ENCODE measurements at regions not wholly inside any gene's neighbourhood (a gene's known extent, or its start where the extent isn't known, plus 50 kb on each side); places are given as distances from the start of the nearest gene placed in this dataset.
"Not testable (repeated sequence)": the region's sequence is repeated elsewhere in the genome, so short reads cannot be mapped to it uniquely, and the experiment has no call there.

GRCh38 chr4:116275006-116275405 lies 810.4 kb downstream of the TRAM1L1 start:
- DNase-seq (ENCODE audit: low read depth in 2 of 2) = no peak
- no peak for TF ChIP-seq CTCF (IDR thresholded peaks at IDR 0.05; ENCODE audit: low read depth, low read length)
- no peak overlapping the region for H3K4me3 ChIP-seq (replicated peaks in 1 of 2; ENCODE audit: low read depth in 2 of 2, low read length in 2 of 2)

GRCh38 chr4:116272336-116272735 lies 813.0 kb downstream of the TRAM1L1 start:
- H3K4me3 ChIP-seq (replicated peaks in 1 of 2; ENCODE audit: low read depth in 2 of 2, low read length in 2 of 2) = no peak overlapping the region
- no peak for DNase-seq (ENCODE audit: low read depth in 2 of 2)
- no peak for TF ChIP-seq CTCF (IDR thresholded peaks at IDR 0.05; ENCODE audit: low read depth, low read length)

GRCh38 chr4:116260931-116261330 lies 824.4 kb downstream of the TRAM1L1 start:
- not testable (repeated sequence) for H3K4me3 ChIP-seq (replicated peaks in 1 of 2; ENCODE audit: low read depth in 2 of 2, low read length in 2 of 2); DNase-seq (ENCODE audit: low read depth in 2 of 2)

- TF ChIP-seq CTCF (IDR thresholded peaks at IDR 0.05; ENCODE audit: low read depth, low read length) = no peak
- no peak overlapping the region for H3K4me3 ChIP-seq (replicated peaks in 1 of 2; ENCODE audit: low read depth in 2 of 2, low read length in 2 of 2)
- no peak for DNase-seq (ENCODE audit: low read depth in 2 of 2)
These were observed 840.6 kb downstream of the TRAM1L1 start for GRCh38 chr4:116244771-116245170.

GRCh38 chr4:116243431-116243830 lies 841.9 kb downstream of the TRAM1L1 start:
- no peak overlapping the region for H3K4me3 ChIP-seq (replicated peaks in 1 of 2; ENCODE audit: low read depth in 2 of 2, low read length in 2 of 2)
- no peak for TF ChIP-seq CTCF (IDR thresholded peaks at IDR 0.05; ENCODE audit: low read depth, low read length)
- DNase-seq (ENCODE audit: low read depth in 2 of 2) = no peak

GRCh38 chr4:116233971-116234370 lies 851.4 kb downstream of the TRAM1L1 start:
- H3K4me3 ChIP-seq (replicated peaks in 1 of 2; ENCODE audit: low read depth in 2 of 2, low read length in 2 of 2) = no peak overlapping the region
- DNase-seq (ENCODE audit: low read depth in 2 of 2) = no peak
- TF ChIP-seq CTCF (IDR thresholded peaks at IDR 0.05; ENCODE audit: low read depth, low read length) = no peak

- not testable (repeated sequence) for H3K4me3 ChIP-seq (replicated peaks in 1 of 2; ENCODE audit: low read depth in 2 of 2, low read length in 2 of 2); DNase-seq (ENCODE audit: low read depth in 2 of 2)
These were observed 853.4 kb downstream of the TRAM1L1 start for GRCh38 chr4:116231999-116232398.

- TF ChIP-seq CTCF (IDR thresholded peaks at IDR 0.05; ENCODE audit: low read depth, low read length) = no peak
- no peak for DNase-seq (ENCODE audit: low read depth in 2 of 2)
- H3K4me3 ChIP-seq (replicated peaks in 1 of 2; ENCODE audit: low read depth in 2 of 2, low read length in 2 of 2) = no peak overlapping the region
These were observed 856.0 kb downstream of the TRAM1L1 start for GRCh38 chr4:116229420-116229819.
